ENCODE measurements at regions not wholly inside any gene's neighbourhood (a gene's known extent, or its start where the extent isn't known, plus 50 kb on each side); places are given as distances from the start of the nearest gene placed in this dataset.

- POLR2A ChIA-PET: no interaction called here
- intact Hi-C loops (cut with micrococcal nuclease): no loop called here
- no peaks in the 10 kb centered on the region for H3K9me3 ChIP-seq (replicated peaks; ENCODE audit: control insufficient read depth, insufficient read depth, low read depth, low read length)
- no peaks in the 10 kb centered on the region for H3K27me3 ChIP-seq (ENCODE audit: control insufficient read depth in 2 of 2, insufficient read depth in 2 of 2, low read length in 2 of 2)
- H2AFZ ChIP-seq (ENCODE audit: low read depth, low read length): no peak overlapping the region
- no peak for DNase-seq (ENCODE audit: extremely low read depth in 1 of 4, low spot score in 3 of 4)
- BruUV-seq (replicated peaks): no TSS peak
- H3K9me1 ChIP-seq (ENCODE audit: control insufficient read depth, insufficient read depth, low read length): no peaks in the 10 kb centered on the region
- H3K4me1 ChIP-seq (replicated peaks in 1 of 2; ENCODE audit: control insufficient read depth in 2 of 2, insufficient read depth in 2 of 2, low read length in 2 of 2): no peaks in the 10 kb centered on the region
- WGBS (ENCODE audit: insufficient coverage, low coverage, missing lambda C conversion rate): under 1% methylated on average over 7 of the region's 8 CpGs
- no peak for ATAC-seq
- H3K79me2 ChIP-seq (ENCODE audit: control insufficient read depth, insufficient read depth, low read length): no peaks in the 10 kb centered on the region
- no peak overlapping the region for H3K4me2 ChIP-seq (ENCODE audit: insufficient read depth, low read length)
- no peak overlapping the region for H3K27ac ChIP-seq (ENCODE audit: extremely low read depth, low read depth, low read length)
- H3K36me3 ChIP-seq (ENCODE audit: control insufficient read depth, insufficient read depth, low read length): no peaks in the 10 kb centered on the region
- H3K9ac ChIP-seq (ENCODE audit: insufficient read depth in 1 of 2, low read depth in 2 of 2, low read length in 2 of 2): no peak overlapping the region
- TF ChIP-seq GATAD2B (IDR thresholded peaks at IDR 0.05; ENCODE audit: borderline replicate concordance): no peak
- no peaks in the 10 kb centered on the region for H4K20me1 ChIP-seq (replicated peaks; ENCODE audit: control insufficient read depth, insufficient read depth, low read length)
- FAIRE-seq: no peak
- H3K4me3 ChIP-seq: no peak overlapping the region
- in situ Hi-C loops (cut with MboI): no loop called here
- CTCF ChIA-PET (ENCODE audit: low intra/inter-chr PET ratio): no interaction called here
Measured at GRCh38 chrX:140190441-140191108, 225.3 kb upstream of the CXorf66 start.

- CTCF ChIA-PET (ENCODE audit: low intra/inter-chr PET ratio): no interaction called here
- Histone ChIP-seq H3K27ac (ENCODE audit: extremely low read depth, low read depth, low read length) (no peak overlapping the region), H3K79me2 (ENCODE audit: control insufficient read depth, insufficient read depth, low read length) (no peaks in the 10 kb centered on the region), H4K20me1 (replicated peaks; ENCODE audit: control insufficient read depth, insufficient read depth, low read length) (no peaks in the 10 kb centered on the region), H3K9me3 (replicated peaks; ENCODE audit: control insufficient read depth, insufficient read depth, low read depth, low read length) (no peaks in the 10 kb centered on the region), H2AFZ (ENCODE audit: low read depth, low read length) (no peak overlapping the region), H3K36me3 (ENCODE audit: control insufficient read depth, insufficient read depth, low read length) (no peaks in the 10 kb centered on the region), H3K27me3 (ENCODE audit: control insufficient read depth in 2 of 2, insufficient read depth in 2 of 2, low read length in 2 of 2) (no peaks in the 10 kb centered on the region), H3K4me3 (no peak overlapping the region), H3K4me1 (replicated peaks in 1 of 2; ENCODE audit: control insufficient read depth in 2 of 2, insufficient read depth in 2 of 2, low read length in 2 of 2) (no peaks in the 10 kb centered on the region), H3K9ac (ENCODE audit: insufficient read depth in 1 of 2, low read depth in 2 of 2, low read length in 2 of 2) (no peak overlapping the region), H3K9me1 (ENCODE audit: control insufficient read depth, insufficient read depth, low read length) (no peaks in the 10 kb centered on the region), H3K4me2 (ENCODE audit: insufficient read depth, low read length) (no peak overlapping the region)
- FAIRE-seq (no peak), ATAC-seq (no peak), DNase-seq (ENCODE audit: extremely low read depth in 1 of 4, low spot score in 3 of 4) (no peak)
- in situ Hi-C loops (cut with MboI): no loop called here
- 0% methylated on average over 3 of the region's 3 CpGs for WGBS (ENCODE audit: insufficient coverage, low coverage, missing lambda C conversion rate)
- no TSS peak for BruUV-seq (replicated peaks)
- POLR2A ChIA-PET: interaction anchor here (1.2 kb wide), 1 partner anchor 12 kb away, joined by 3 read pairs; no protein-coding TSS in a partner anchor
- intact Hi-C loops (cut with micrococcal nuclease): no loop called here
- TF ChIP-seq PTTG1 (tag; IDR thresholded peaks at IDR 0.05; ENCODE audit: low read depth): no peak
- no peak for TF ChIP-seq CHD4 (IDR thresholded peaks at IDR 0.05; ENCODE audit: insufficient read depth, insufficient replicate concordance, low read depth, low read length, poor library complexity, severe bottlenecking)
- TF ChIP-seq ZNF217 (CRISPR knock-in tag; IDR thresholded peaks at IDR 0.05): no peak
Measured at GRCh38 chrX:140180585-140180984, 215.3 kb upstream of the CXorf66 start.
